B cell (primary cell): ENCODE measurements at regions not wholly inside any gene's neighbourhood (a gene's known extent, or its start where the extent isn't known, plus 50 kb on each side); places are given as distances from the start of the nearest gene placed in this dataset.

Experiments
- ATAC-seq: fragments of 200-7000 bp; cut with Tn5 transposase; one replicate; pipeline ENCODE4 v1.10.0; 2021; ENCODE audit warnings: low read depth, mild to moderate bottlenecking, moderate number of reproducible peaks, moderate library complexity
- CTCF ChIA-PET: fragments of 350-600 bp; sonication (Branson Sonifier 250); formaldehyde crosslinking; loops from one replicate; lab custom pipeline; 2021; ENCODE audit warnings: antibody characterized with exemption, inconsistent platforms; lab: Charles Lee
- POLR2A ChIA-PET: fragments of 350-600 bp; sonication (Branson Sonifier 250); formaldehyde crosslinking; loops from one replicate; lab custom pipeline; 2021; ENCODE audit warnings: antibody characterized with exemption; lab: Charles Lee
- DNase-seq: peaks from one replicate; pipeline ENCODE4 v3.0.0; 2013
- H2AFZ ChIP-seq: 2 replicates; pipeline ENCODE4 v1.6.1; 2012; ENCODE audit warnings: mild to moderate bottlenecking, low read depth, low read length; ENCODE audit not compliant: insufficient read depth, poor library complexity, severe bottlenecking
- H3K27ac ChIP-seq, 2 donors: 1 replicate in 1 of 2; 2 replicates in 1 of 2; pipeline ENCODE4 v1.5.1; 2012 to 2013; ENCODE audit warnings: low read length in 2 of 2, mild to moderate bottlenecking in 2 of 2, moderate library complexity in 1 of 2
- H3K27me3 ChIP-seq, 4 experiments: fragments of 200-600 bp in 1 of 4; sonication (generic) in 1 of 4; replicated peaks in 1 of 4; 1 replicate in 2 of 4; 2 replicates in 2 of 4; pipeline versions ENCODE4 v1.6.1 to v1.7.0; 2013 to 2016; ENCODE audit warnings: low read length in 3 of 4, mild to moderate bottlenecking in 2 of 4, mixed read lengths in 1 of 4, moderate library complexity in 1 of 4; ENCODE audit not compliant: insufficient read depth in 4 of 4, control insufficient read depth in 3 of 4; ENCODE audit errors: control extremely low read depth in 1 of 4
- H3K36me3 ChIP-seq, 2 experiments: replicated peaks in 1 of 2; 1 replicate in 1 of 2; 2 replicates in 1 of 2; pipeline versions ENCODE4 v1.6.1 to v1.7.1; 2013; ENCODE audit warnings: low read length in 1 of 2; ENCODE audit not compliant: insufficient read depth in 2 of 2, control insufficient read depth in 1 of 2; ENCODE audit errors: control extremely low read depth in 1 of 2, extremely low read depth in 1 of 2
- H3K4me1 ChIP-seq, 2 donors: fragments of 200-600 bp in 1 of 2; sonication (generic) in 1 of 2; 1 replicate in 1 of 2; 2 replicates in 1 of 2; pipeline versions ENCODE4 v1.5.1 to v1.6.1; 2013 to 2017; ENCODE audit warnings: low read length in 2 of 2; ENCODE audit not compliant: control insufficient read depth in 2 of 2, insufficient read depth in 2 of 2
- H3K4me2 ChIP-seq: replicated peaks from 2 replicates; pipeline ENCODE3; 2012; ENCODE audit warnings: mild to moderate bottlenecking, low read depth, low read length; ENCODE audit not compliant: poor library complexity, severe bottlenecking
- H3K4me3 ChIP-seq, 5 experiments: fragments of 200-600 bp in 1 of 5; sonication (generic) in 1 of 5; 1 replicate in 3 of 5; 2 replicates in 2 of 5; pipeline versions ENCODE4 v1.5.1 to v1.7.0; 2011 to 2016; ENCODE audit warnings: low read length in 4 of 5, mild to moderate bottlenecking in 4 of 5, low read depth in 2 of 5, control low read depth in 1 of 5, moderate library complexity in 1 of 5; ENCODE audit not compliant: insufficient read depth in 1 of 5; ENCODE audit errors: control extremely low read depth in 1 of 5, extremely low read depth in 1 of 5
- H3K79me2 ChIP-seq: fragments of 200-600 bp; sonication (generic); one replicate; pipeline ENCODE4 v1.6.0; 2016; ENCODE audit warnings: low read length; ENCODE audit not compliant: control insufficient read depth, insufficient read depth
- H3K9ac ChIP-seq: fragments of 200-600 bp; sonication (generic); 2 replicates; pipeline ENCODE4 v1.6.1; 2017; ENCODE audit warnings: mild to moderate bottlenecking, low read length, moderate library complexity
- H3K9me3 ChIP-seq, 3 donors: one replicate each; pipeline versions ENCODE4 v1.6.1 to v1.7.1; 2013; ENCODE audit warnings: low read length in 2 of 3; ENCODE audit not compliant: control insufficient read depth in 2 of 3, insufficient read depth in 1 of 3; ENCODE audit errors: control extremely low read depth in 1 of 3
- H4K20me1 ChIP-seq: 2 replicates; pipeline ENCODE4 v1.6.0; 2012; ENCODE audit warnings: mild to moderate bottlenecking, low read length; ENCODE audit not compliant: insufficient read depth, control insufficient read depth, poor library complexity, severe bottlenecking
- H3K27ac Mint-ChIP-seq: one replicate; pipeline ENCODE4 v1.8.0; 2021; ENCODE audit warnings: mixed read lengths
- H3K27me3 Mint-ChIP-seq: one replicate; pipeline ENCODE4 v1.8.0; 2021; ENCODE audit warnings: mixed read lengths
- H3K4me1 Mint-ChIP-seq: one replicate; pipeline ENCODE4 v1.8.0; 2021; ENCODE audit warnings: mixed read lengths
- H3K4me3 Mint-ChIP-seq: one replicate; pipeline ENCODE4 v1.8.0; 2021; ENCODE audit warnings: mixed read lengths
- H3K9me3 Mint-ChIP-seq: one replicate; pipeline ENCODE4 v1.8.0; 2022; ENCODE audit warnings: mixed read lengths; ENCODE audit not compliant: insufficient read depth
- CTCF ChIP-seq: fragments of 200-600 bp; IDR thresholded peaks from one replicate; pipeline ENCODE4 v1.8.0; 2022; ENCODE audit warnings: antibody characterized with exemption, mild to moderate bottlenecking
- EZH2 ChIP-seq: IDR thresholded peaks from 2 replicates; pipeline ENCODE4 v1.6.1; 2012; ENCODE audit warnings: borderline replicate concordance, low read depth, mild to moderate bottlenecking, moderate library complexity, low read length; ENCODE audit not compliant: insufficient read depth, poor library complexity, severe bottlenecking
- WGBS: methylation state at CpG from one replicate; pipeline ENCODE4 v1.1.5; 2013; ENCODE audit warnings: missing lambda C conversion rate; ENCODE audit not compliant: insufficient coverage; 5-methylcytosine and 5-hydroxymethylcytosine counted together
- intact Hi-C: fragments of 100-400 bp; cut with micrococcal nuclease; formaldehyde crosslinking; loops from one replicate; pipeline ENCODE4 v1.10.0; 2022

GRCh38 chr13:90750021-90750420 is 597.5 kb upstream of the MIR17HG start:
- 82% methylated on average over 3 of the region's 4 CpGs for WGBS

GRCh38 chr13:90751026-90751425 is 596.5 kb upstream of the MIR17HG start:
- Histone ChIP-seq H3K9ac (no peak overlapping the region), H3K79me2 (no peaks in the 10 kb centered on the region), H2AFZ (no peak overlapping the region), H3K4me2 (no peak overlapping the region), H3K4me3 (no peak overlapping the region), H4K20me1 (no peaks in the 10 kb centered on the region), H3K36me3 (no peaks in the 10 kb centered on the region), H3K27ac (no peak overlapping the region), H3K9me3 (peaks cover 0 to 4% (median 0%) of the 10 kb centered on the region in 3 donors), H3K27me3 (no peaks in the 10 kb centered on the region), H3K4me1 (no peaks in the 10 kb centered on the region)
- Mint-ChIP-seq H3K27ac (no peak overlapping the region), H3K4me1 (no peaks in the 10 kb centered on the region), H3K27me3 (no peaks in the 10 kb centered on the region), H3K4me3 (no peak overlapping the region), H3K9me3 (peaks cover 5% of the 10 kb centered on the region)
- ChIA-PET CTCF (interaction anchor here (0.9 kb wide), 1 partner anchor 11 kb away, joined by 3 read pairs; no protein-coding TSS in a partner anchor), POLR2A (no interaction called here)
- ATAC-seq = no peak
- TF ChIP-seq CTCF (no peak), EZH2 (no peak)
- no peak for DNase-seq
- WGBS = no CpG with 5 or more reads among the region's 1 CpG
- intact Hi-C loops = no loop called here

More at GRCh38 chr13:90750021-90750420, 597.5 kb upstream of the MIR17HG start:
- intact Hi-C loops = no loop called here
- peaks cover 0 to 4% (median 0%) of the 10 kb centered on the region in 3 donors for H3K9me3 ChIP-seq
- no peak overlapping the region for H3K27ac ChIP-seq
- Mint-ChIP-seq H3K4me3 (no peak overlapping the region), H3K27me3 (no peaks in the 10 kb centered on the region), H3K9me3 (peaks cover 5% of the 10 kb centered on the region), H3K4me1 (no peaks in the 10 kb centered on the region), H3K27ac (no peak overlapping the region)
- no peak overlapping the region for H3K4me2 ChIP-seq
- no peaks in the 10 kb centered on the region for H3K4me1 ChIP-seq
- no peaks in the 10 kb centered on the region for H4K20me1 ChIP-seq
- no peak overlapping the region for H3K9ac ChIP-seq
- no peak for TF ChIP-seq EZH2
- no peak for TF ChIP-seq CTCF
- ATAC-seq (no peak), DNase-seq (no peak)
- POLR2A ChIA-PET = no interaction called here
- no peak overlapping the region for H2AFZ ChIP-seq
- no peaks in the 10 kb centered on the region for H3K27me3 ChIP-seq
- no peaks in the 10 kb centered on the region for H3K36me3 ChIP-seq
- no peak overlapping the region for H3K4me3 ChIP-seq
- H3K79me2 ChIP-seq = no peaks in the 10 kb centered on the region
- CTCF ChIA-PET = interaction anchor here (0.9 kb wide), 1 partner anchor 10 kb away, joined by 3 read pairs; no protein-coding TSS in a partner anchor
